ENCODE measurements at regions not wholly inside any gene's neighbourhood (a gene's known extent, or its start where the extent isn't known, plus 50 kb on each side); places are given as distances from the start of the nearest gene placed in this dataset.

GRCh38 chr3:499001-499761 lies 302.6 kb downstream of the CHL1 start:
- Histone ChIP-seq H3K27ac (ENCODE audit: low read length) (no peak overlapping the region), H3K27me3 (ENCODE audit: control insufficient read depth, insufficient read depth, low read length) (no peaks in the 10 kb centered on the region), H3K4me3 (ENCODE audit: low read depth in 2 of 2, low read length in 2 of 2) (no peak overlapping the region), H3K36me3 (ENCODE audit: control insufficient read depth, insufficient read depth, low read length) (no peaks in the 10 kb centered on the region), H3K9me3 (ENCODE audit: control insufficient read depth, insufficient read depth, low read depth, low read length) (no peaks in the 10 kb centered on the region), H3K4me1 (ENCODE audit: control insufficient read depth, insufficient read depth, low read length) (no peaks in the 10 kb centered on the region)
- ChIA-PET POLR2A (no interaction called here), CTCF (no interaction called here)
- BruUV-seq (replicated peaks): no TSS peak
- ATAC-seq (no peak), DNase-seq (ENCODE audit: low read depth, low spot score) (no peak)
- intact Hi-C loops (cut with micrococcal nuclease; ENCODE audit: unreplicated experiment): no loop called here
- in situ Hi-C loops (cut with HindIII; ENCODE audit: low pct_unique_long_range_greater_than_20kb, low sequenced_read_pairs): no loop called here
- TF ChIP-seq CTCF (IDR thresholded peaks at IDR 0.05) (no peak), REST (IDR thresholded peaks at IDR 0.05; ENCODE audit: insufficient read depth in 1 of 2, low read depth in 2 of 2, low read length in 1 of 2) (no peak), SIN3A (IDR thresholded peaks at IDR 0.05; ENCODE audit: borderline replicate concordance, insufficient read depth, low read depth, low read length) (no peak), POLR2AphosphoS5 (IDR thresholded peaks at IDR 0.05; ENCODE audit: low read depth, low read length) (no peak), TCF7L2 (IDR thresholded peaks at IDR 0.05; ENCODE audit: low read depth, low read length) (no peak)

DNA sequence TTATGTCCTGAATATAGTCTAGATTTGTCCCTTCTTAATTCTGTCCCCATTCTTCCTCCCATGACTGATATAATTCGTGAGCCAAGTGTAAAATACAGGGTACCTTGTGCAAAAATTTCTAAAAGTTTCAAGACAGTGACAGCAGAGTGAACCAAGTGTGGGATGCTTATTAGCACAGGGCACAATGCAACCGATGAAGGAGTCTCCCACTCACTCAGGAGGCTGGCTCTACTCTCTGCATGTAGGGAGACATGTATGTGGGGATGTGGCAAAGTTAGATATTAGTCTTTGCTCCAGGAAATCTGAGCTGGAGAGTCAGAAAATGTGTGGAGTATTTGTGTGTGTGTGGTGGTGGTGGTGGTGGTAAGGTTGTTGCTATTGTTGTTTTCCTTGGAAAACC lies 305.9 kb downstream of the CHL1 start:
- intact Hi-C loops (cut with micrococcal nuclease; ENCODE audit: unreplicated experiment): no loop called here
- POLR2A ChIA-PET: no interaction called here
- TF ChIP-seq SIN3A (IDR thresholded peaks at IDR 0.05; ENCODE audit: borderline replicate concordance, insufficient read depth, low read depth, low read length) (no peak), REST (IDR thresholded peaks at IDR 0.05; ENCODE audit: insufficient read depth in 1 of 2, low read depth in 2 of 2, low read length in 1 of 2) (no peak), POLR2AphosphoS5 (IDR thresholded peaks at IDR 0.05; ENCODE audit: low read depth, low read length) (no peak), TCF7L2 (IDR thresholded peaks at IDR 0.05; ENCODE audit: low read depth, low read length) (no peak), CTCF (IDR thresholded peaks at IDR 0.05) (no peak)

More for the DNA sequence above, 305.9 kb downstream of the CHL1 start:
- in situ Hi-C loops (cut with HindIII; ENCODE audit: low pct_unique_long_range_greater_than_20kb, low sequenced_read_pairs): no loop called here
- no peaks in the 10 kb centered on the region for H3K4me1 ChIP-seq (ENCODE audit: control insufficient read depth, insufficient read depth, low read length)
- CTCF ChIA-PET: no interaction called here
- no peaks in the 10 kb centered on the region for H3K9me3 ChIP-seq (ENCODE audit: control insufficient read depth, insufficient read depth, low read depth, low read length)
- no peaks in the 10 kb centered on the region for H3K36me3 ChIP-seq (ENCODE audit: control insufficient read depth, insufficient read depth, low read length)
- H3K27ac ChIP-seq (ENCODE audit: low read length): no peak overlapping the region
- no TSS peak for BruUV-seq (replicated peaks)
- H3K4me3 ChIP-seq (ENCODE audit: low read depth in 2 of 2, low read length in 2 of 2): no peak overlapping the region
- no peak for DNase-seq (ENCODE audit: low read depth, low spot score)
- no peak for ATAC-seq
- H3K27me3 ChIP-seq (ENCODE audit: control insufficient read depth, insufficient read depth, low read length): no peaks in the 10 kb centered on the region
